NCI-H2081 (cell line): ENCODE measurements at regions not wholly inside any gene's neighbourhood (a gene's known extent, or its start where the extent isn't known, plus 50 kb on each side); places are given as distances from the start of the nearest gene placed in this dataset.

ENCODE experiments used
- DNase-seq, 2 experiments: peaks; one replicate each; lab custom pipeline; 2025; lab: John Stamatoyannopoulos, UW

DNA sequence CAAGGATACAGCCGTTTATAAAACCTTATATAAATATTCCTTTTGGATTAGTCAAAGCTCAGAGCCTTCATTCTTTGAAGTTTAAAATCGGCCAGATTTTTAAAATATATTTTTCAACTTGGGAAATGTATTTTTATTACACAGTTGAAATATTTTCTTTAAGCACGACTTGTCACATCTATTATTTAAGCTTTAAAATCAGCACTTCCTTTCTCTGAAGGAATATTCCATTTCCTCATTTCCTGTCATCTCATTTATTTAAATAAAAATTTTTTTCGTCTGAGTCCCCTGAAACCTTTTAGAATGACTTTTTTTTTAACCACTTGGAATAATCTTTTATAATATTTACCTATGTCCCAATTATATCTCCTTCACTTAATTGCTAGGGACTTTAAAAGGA is 107.5 kb upstream of the PDE3A start:
- no peak for DNase-seq

- no peak for DNase-seq
Measured at GRCh38 chr12:20262119-20262518, 106.2 kb upstream of the PDE3A start.

DNA sequence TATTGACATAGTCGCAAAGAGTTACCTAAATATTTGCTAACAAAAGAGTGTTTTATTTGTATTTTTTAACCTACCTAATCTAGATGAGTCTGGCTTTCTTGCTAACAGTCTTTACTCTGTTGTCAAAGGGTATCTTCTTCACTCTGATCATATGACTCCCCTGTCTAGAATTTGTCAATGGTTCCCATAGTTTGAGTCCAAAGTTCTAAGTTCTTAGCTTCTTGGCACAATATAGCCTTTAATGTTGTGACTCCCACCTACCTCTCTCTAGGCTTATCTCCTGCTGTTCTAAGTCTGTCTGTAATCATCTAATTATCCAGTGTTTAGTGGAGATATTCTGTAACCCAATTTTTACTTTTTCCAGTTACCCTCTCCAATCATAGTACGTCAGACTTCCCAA is 104.3 kb upstream of the PDE3A start:
- DNase-seq: no peak

DNA sequence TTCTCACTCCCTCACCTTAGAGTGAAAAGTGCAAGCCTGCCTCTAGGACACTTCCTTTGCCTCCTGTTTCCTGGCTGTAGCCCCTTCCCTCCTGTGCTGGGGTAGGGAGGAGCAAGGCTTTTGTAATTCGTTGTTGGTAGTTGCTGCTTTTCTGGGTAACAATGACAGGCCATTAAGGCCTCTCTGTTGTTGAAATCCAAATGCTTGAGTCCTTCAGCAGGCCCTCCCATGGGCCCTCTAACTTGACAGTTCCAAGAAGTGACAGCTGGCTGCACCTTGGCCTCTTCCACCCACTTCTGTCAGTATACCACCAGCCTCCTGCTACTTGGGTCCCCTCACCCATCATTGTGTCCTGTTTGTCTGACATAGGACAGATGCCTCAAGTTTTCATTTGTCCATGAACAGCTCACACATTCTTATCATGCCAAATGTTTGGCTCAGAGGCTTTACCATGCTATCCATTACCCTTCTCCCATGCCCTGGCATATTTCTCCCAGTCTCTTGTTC is 103.7 kb upstream of the PDE3A start:
- no peak for DNase-seq

DNA sequence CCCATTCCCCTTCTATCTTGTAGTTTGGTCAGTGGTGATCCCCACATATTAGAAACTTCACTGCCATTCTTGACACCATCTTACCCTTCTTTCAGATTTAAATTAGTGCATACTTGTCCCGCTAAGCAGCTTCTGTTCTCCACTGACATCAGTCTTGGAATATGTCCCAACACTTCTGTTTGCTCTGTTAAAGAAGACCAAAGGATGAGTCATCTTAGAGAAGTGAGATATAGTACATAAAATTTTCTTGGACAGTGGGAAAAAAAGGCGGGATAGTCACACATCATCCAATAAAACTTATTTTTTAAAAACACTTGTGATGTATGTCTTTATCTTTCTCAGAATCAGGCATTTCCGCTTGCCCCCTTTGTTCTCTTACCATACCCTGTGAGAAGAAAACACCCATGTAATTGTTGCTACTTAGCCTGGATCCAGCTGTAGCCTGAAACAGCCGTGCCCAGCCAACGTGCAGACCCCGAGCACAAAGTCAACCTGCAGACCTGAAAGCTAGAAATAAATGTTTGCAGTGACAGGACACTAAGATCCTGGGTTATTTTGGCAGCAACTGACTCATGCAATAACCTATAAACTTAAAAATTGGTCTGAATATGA is 100.1 kb upstream of the PDE3A start:
- no peak for DNase-seq

GRCh38 chr12:20268771-20269170 is 99.6 kb upstream of the PDE3A start:
- DNase-seq: no peak

DNA sequence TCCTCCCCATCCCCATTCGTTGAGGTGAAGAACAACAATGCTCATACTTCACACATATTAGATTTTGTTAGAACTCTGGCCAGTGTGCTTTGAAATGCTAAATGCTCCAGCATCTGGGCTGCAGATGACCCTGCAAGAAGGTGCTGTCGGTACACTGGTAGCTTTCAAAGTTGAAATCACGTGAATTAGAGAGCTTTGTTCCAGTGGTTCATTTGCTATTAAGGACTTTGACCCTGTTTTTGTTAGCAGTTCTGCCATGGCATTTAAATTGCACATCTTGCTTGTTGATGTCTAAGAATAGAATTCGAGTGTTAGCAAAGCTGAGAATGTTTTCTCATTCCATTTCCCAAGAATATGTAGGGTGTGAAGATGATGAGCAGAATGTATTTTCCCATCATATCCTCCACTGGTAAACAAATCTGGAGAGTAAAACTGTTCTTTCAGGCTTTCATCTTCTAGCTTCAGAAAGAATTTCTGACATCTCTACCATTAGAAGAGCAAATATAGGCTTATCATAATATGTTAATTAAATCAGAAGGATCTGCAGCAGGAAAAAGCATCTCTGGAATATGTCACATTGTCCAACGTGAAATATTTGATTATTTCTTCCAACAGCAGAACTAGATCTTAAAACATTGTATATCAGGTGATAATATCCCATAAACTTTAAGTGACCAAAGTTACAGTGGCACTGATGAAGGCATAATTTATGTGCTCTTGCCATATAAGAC is 98.8 kb upstream of the PDE3A start:
- DNase-seq: no peak

GRCh38 chr12:20270557-20270956 is 97.8 kb upstream of the PDE3A start:
- no peak for DNase-seq

DNA sequence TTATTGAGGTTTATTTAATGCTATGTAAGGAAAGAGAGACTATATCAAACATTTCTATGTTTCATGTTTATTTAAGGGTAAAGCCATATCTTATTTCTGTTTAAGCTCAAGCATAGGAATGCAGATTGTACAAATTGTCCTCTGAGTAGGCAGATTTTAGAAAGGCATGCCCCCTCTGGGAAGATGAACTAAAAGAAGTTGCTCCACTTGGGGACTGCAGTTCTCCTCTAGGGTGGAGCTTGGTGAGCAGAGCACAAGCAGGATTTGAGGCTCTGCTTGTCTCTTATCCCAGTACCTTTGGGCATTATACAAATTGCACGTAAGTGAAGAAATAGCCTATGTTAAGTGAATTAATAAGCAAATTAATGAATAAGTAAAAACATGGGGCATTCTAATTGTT is 96.2 kb upstream of the PDE3A start:
- DNase-seq: no peak

GRCh38 chr12:20272801-20273200 is 95.5 kb upstream of the PDE3A start:
- DNase-seq: no peak

DNA sequence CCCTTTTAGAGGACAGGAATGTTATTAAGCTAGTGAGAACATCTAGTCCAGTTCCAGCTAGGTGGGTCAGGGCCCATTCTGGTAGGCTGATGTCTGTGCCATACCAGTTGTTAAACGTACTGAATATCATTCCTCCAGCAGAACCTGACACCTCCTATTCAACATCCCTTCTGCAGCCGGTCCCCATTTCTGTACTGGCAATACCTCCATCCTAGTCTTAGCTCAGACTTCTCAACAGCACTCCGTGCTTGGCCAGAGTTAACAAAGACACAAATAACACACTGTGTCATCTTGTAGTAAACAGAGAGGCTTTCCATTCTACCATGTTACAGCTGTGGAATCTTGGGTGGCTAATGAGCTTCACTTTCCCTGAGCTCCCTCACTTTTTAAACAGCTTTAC is 94.3 kb upstream of the PDE3A start:
- DNase-seq: no peak

DNA sequence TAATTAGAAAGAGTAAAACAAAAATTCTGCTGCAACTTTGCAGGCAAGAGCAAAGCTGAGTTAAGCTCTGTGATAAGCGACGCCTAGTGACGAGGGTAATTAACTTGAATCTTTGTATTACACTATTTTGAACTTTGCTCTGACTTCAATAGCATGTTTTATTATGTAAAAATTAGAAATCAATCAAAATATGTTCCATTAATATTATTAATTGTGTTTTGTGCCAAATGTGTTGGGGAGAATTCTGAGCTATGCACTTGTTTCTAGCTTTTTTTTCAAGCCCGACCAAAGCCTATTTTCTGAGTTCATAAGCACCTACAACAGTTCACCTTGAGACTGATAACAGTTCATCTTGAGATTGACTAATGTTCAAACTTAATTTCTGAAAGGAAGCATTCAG is 90.1 kb upstream of the PDE3A start:
- no peak for DNase-seq

DNA sequence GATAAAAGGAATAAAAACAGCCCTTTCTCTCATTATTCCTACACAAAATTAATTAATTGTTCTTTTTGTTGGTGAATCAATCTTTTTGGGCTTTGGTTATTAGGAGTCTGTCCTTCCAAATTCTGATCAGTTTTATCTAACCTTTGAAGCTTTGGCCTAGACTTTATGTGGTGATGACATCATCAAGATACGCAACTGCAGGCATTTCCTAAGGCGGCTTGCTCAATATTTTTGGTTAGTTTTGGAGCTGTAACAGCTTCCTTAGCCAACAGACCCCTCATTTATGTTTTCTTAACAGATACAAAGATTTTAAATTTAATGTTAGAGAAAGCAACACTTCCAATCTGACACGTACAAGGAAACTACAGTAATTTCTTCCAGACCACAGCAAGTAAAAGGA is 87.8 kb upstream of the PDE3A start:
- no peak for DNase-seq

DNA sequence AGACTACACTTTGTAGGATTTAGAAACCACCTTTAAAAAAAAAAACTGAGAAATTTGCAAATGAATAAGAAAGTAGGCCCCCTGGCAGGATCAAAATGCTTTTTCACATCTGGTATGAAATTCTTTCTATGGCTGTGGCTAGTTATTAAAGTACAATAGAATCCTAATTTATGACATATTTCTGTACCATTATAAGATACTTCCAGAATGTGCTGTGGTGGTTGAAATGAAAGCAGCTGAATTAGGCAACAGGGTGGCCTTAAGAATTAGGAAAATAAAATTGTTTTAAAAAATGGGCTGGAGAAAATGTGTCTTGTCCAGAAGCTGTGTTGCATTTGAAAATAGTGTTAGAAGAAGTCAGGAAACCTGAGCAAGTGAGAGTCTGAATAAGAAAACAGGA is 85.9 kb upstream of the PDE3A start:
- no peak for DNase-seq

GRCh38 chr12:20283482-20283881 is 84.9 kb upstream of the PDE3A start:
- no peak for DNase-seq

- no peak for DNase-seq
Measured at GRCh38 chr12:20289520-20289919, 78.8 kb upstream of the PDE3A start.

- DNase-seq: no peak
Measured at GRCh38 chr12:20300457-20300856, 67.9 kb upstream of the PDE3A start.

GRCh38 chr12:20305470-20305869 is 62.9 kb upstream of the PDE3A start:
- DNase-seq: no peak

GRCh38 chr12:20309504-20310148 is 58.7 kb upstream of the PDE3A start:
- no peak for DNase-seq

GRCh38 chr12:20314328-20314727 is 54.0 kb upstream of the PDE3A start:
- DNase-seq: no peak

- no peak for DNase-seq
Measured at GRCh38 chr12:20317554-20317953, 50.8 kb upstream of the PDE3A start.
